Osteoblast (primary cell): ENCODE measurements at regions not wholly inside any gene's neighbourhood (a gene's known extent, or its start where the extent isn't known, plus 50 kb on each side); places are given as distances from the start of the nearest gene placed in this dataset.

ENCODE experiments used
- DNase-seq: peaks from one replicate; pipeline ENCODE4 v3.0.0; 2011; ENCODE audit warnings: low spot score, mixed read lengths; ENCODE audit not compliant: insufficient read length; ENCODE audit errors: missing footprints
- H2AFZ ChIP-seq: 2 replicates; pipeline ENCODE4 v1.6.0; 2011; ENCODE audit warnings: mild to moderate bottlenecking, low read length
- H3K27ac ChIP-seq: 2 replicates; pipeline ENCODE4 v1.5.1; 2011; ENCODE audit warnings: mild to moderate bottlenecking, low read depth, low read length, moderate library complexity
- H3K27me3 ChIP-seq: 2 replicates; pipeline ENCODE4 v1.6.0; 2012; ENCODE audit warnings: mild to moderate bottlenecking, control low read depth, inconsistent platforms, low read length, moderate library complexity; ENCODE audit not compliant: insufficient read depth
- H3K36me3 ChIP-seq: 2 replicates; pipeline ENCODE4 v1.5.1; 2011; ENCODE audit warnings: mild to moderate bottlenecking, low read length, control low read depth, moderate library complexity; ENCODE audit not compliant: insufficient read depth
- H3K4me1 ChIP-seq: 2 replicates; pipeline ENCODE4 v1.5.1; 2011; ENCODE audit warnings: mild to moderate bottlenecking, low read length, control low read depth, moderate library complexity; ENCODE audit not compliant: insufficient read depth
- H3K4me2 ChIP-seq: 2 replicates; pipeline ENCODE4 v1.6.0; 2011; ENCODE audit warnings: mild to moderate bottlenecking, low read length; ENCODE audit not compliant: insufficient read depth
- H3K4me3 ChIP-seq: fragments of 200-600 bp; sonication (generic); 3 replicates; pipeline ENCODE4 v1.5.1; 2012; ENCODE audit warnings: mild to moderate bottlenecking, low read length, inconsistent platforms; ENCODE audit not compliant: insufficient read depth
- H3K79me2 ChIP-seq: 2 replicates; pipeline ENCODE4 v1.6.0; 2012; ENCODE audit warnings: mild to moderate bottlenecking, low read length, control low read depth, inconsistent platforms; ENCODE audit not compliant: insufficient read depth
- H3K9me3 ChIP-seq: 2 replicates; pipeline ENCODE4 v1.5.1; 2011; ENCODE audit warnings: low read depth, low read length, control low read depth
- H4K20me1 ChIP-seq: 2 replicates; pipeline ENCODE4 v1.6.0; 2012; ENCODE audit warnings: mild to moderate bottlenecking, low read length, control low read depth; ENCODE audit not compliant: insufficient read depth
- TF ChIP-seq, protein P1 (sequence below): IDR thresholded peaks from 2 replicates; pipeline ENCODE4 v1.5.1; 2011; ENCODE audit warnings: mild to moderate bottlenecking, low read depth, low read length, moderate library complexity; ENCODE audit errors: extremely low read depth

GRCh38 chr14:80133457-80133856, 77.8 kb downstream of the DIO2 start:
- H3K27me3 ChIP-seq, result no peaks in the 10 kb centered on the region
- no peak for DNase-seq
- H3K27ac ChIP-seq, result no peak overlapping the region
- no peaks in the 10 kb centered on the region for H4K20me1 ChIP-seq
- no peaks in the 10 kb centered on the region for H3K4me1 ChIP-seq
- H3K36me3 ChIP-seq, result no peaks in the 10 kb centered on the region
- H3K4me2 ChIP-seq, result no peak overlapping the region
- H3K4me3 ChIP-seq, result no peak overlapping the region
- no peaks in the 10 kb centered on the region for H3K79me2 ChIP-seq
- TF ChIP-seq, protein P1, sequence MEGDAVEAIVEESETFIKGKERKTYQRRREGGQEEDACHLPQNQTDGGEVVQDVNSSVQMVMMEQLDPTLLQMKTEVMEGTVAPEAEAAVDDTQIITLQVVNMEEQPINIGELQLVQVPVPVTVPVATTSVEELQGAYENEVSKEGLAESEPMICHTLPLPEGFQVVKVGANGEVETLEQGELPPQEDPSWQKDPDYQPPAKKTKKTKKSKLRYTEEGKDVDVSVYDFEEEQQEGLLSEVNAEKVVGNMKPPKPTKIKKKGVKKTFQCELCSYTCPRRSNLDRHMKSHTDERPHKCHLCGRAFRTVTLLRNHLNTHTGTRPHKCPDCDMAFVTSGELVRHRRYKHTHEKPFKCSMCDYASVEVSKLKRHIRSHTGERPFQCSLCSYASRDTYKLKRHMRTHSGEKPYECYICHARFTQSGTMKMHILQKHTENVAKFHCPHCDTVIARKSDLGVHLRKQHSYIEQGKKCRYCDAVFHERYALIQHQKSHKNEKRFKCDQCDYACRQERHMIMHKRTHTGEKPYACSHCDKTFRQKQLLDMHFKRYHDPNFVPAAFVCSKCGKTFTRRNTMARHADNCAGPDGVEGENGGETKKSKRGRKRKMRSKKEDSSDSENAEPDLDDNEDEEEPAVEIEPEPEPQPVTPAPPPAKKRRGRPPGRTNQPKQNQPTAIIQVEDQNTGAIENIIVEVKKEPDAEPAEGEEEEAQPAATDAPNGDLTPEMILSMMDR, result no peak
- peaks cover 3% of the 10 kb centered on the region for H3K9me3 ChIP-seq
- H2AFZ ChIP-seq, result no peak overlapping the region

GRCh38 chr14:80127466-80127865, 83.8 kb downstream of the DIO2 start:
- Histone ChIP-seq H3K36me3 (no peaks in the 10 kb centered on the region), H3K27ac (no peak overlapping the region), H4K20me1 (no peaks in the 10 kb centered on the region), H3K4me2 (no peak overlapping the region), H3K9me3 (no peaks in the 10 kb centered on the region), H3K4me3 (no peak overlapping the region), H3K79me2 (no peaks in the 10 kb centered on the region), H3K27me3 (no peaks in the 10 kb centered on the region), H2AFZ (no peak overlapping the region), H3K4me1 (no peaks in the 10 kb centered on the region)
- TF ChIP-seq, protein P1, result no peak
- DNase-seq, result no peak

DNA sequence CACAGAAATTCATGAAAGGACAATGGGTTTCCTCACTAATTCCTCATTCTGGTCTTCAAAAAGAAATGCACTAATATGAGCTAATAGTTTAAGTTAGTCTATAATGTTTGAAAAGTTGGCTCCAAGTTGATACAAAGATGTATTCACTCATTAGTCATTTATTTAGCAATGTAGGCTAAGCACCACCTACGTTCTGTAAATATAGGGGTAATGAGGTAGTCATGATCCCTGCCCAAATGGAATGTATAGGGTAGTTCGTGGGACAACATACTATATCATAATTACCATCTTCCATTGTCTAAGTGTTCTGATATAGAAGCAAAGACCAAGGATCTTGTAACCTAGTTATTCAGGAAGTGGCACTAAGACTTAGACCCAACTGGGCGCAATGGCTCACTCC, 86.5 kb downstream of the DIO2 start:
- Histone ChIP-seq H2AFZ (no peak overlapping the region), H3K27me3 (no peaks in the 10 kb centered on the region), H3K36me3 (no peaks in the 10 kb centered on the region), H3K4me2 (no peak overlapping the region), H3K4me3 (no peak overlapping the region), H3K27ac (no peak overlapping the region), H3K79me2 (no peaks in the 10 kb centered on the region), H3K4me1 (no peaks in the 10 kb centered on the region), H4K20me1 (no peaks in the 10 kb centered on the region), H3K9me3 (no peaks in the 10 kb centered on the region)
- no peak for DNase-seq
- TF ChIP-seq, protein P1, result no peak

DNA sequence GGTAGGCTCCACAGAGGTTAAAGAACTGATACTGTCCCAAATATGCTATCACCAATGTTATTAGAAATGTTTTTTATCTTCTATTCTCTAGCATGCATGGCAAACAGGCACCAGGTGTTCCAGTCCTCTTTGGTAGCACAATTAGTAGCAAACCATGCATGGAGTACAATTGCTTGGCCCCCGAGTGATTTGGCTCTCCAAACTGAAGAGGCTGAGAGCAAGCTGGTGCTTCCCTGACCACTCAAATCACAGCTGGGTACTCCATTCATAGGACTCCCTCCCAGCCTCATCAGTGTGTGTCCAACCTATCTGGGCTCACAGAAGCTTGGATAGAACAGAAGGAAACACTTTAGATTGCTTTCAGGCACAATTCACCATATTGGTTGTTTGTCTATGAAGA, 93.4 kb downstream of the DIO2 start:
- no peak overlapping the region for H3K27ac ChIP-seq
- no peak overlapping the region for H3K4me2 ChIP-seq
- DNase-seq, result no peak
- H4K20me1 ChIP-seq, result no peaks in the 10 kb centered on the region
- TF ChIP-seq, protein P1, result no peak
- no peaks in the 10 kb centered on the region for H3K27me3 ChIP-seq
- no peaks in the 10 kb centered on the region for H3K79me2 ChIP-seq
- H3K4me3 ChIP-seq, result no peak overlapping the region
- H3K9me3 ChIP-seq, result no peaks in the 10 kb centered on the region
- H2AFZ ChIP-seq, result no peak overlapping the region
- H3K36me3 ChIP-seq, result no peaks in the 10 kb centered on the region
- no peaks in the 10 kb centered on the region for H3K4me1 ChIP-seq
